Breast epithelium (tissue), 3 donors: ENCODE measurements at regions not wholly inside any gene's neighbourhood (a gene's known extent, or its start where the extent isn't known, plus 50 kb on each side); places are given as distances from the start of the nearest gene placed in this dataset.

Source experiments
- POLR2A ChIP-seq: fragments of 450-650 bp; IDR thresholded peaks from one replicate; pipeline ENCODE4 v1.6.1; 2016; ENCODE audit warnings: antibody characterized with exemption, mild to moderate bottlenecking, moderate library complexity
- TF ChIP-seq, protein P1 (sequence below), 3 donors: fragments of 450-650 bp; IDR thresholded peaks; one replicate each; pipeline ENCODE4 v1.5.1; 2016 to 2017; ENCODE audit warnings: antibody characterized with exemption in 3 of 3, mild to moderate bottlenecking in 3 of 3, moderate library complexity in 3 of 3

DNA sequence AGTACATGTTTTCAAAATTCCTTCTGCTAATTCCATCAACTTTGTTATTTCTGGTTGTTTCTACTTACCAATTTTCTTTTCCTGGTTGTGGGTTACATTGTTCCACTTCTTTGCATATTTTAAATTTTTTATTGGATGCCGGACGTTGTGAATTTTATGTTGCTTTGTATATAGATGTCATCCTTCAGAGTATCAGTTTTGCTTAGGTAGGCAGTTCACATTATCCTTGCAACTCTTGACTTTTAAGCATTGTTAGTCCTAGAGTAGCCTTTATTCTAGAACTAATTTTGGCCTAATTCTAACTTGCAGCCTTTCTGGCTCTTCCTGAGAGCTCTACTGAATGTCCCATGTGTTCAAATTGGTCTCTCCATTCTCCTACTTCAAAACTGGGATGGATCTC is 228.7 kb upstream of the MC4R start:
- no peak for TF ChIP-seq POLR2A
- TF ChIP-seq, protein P1, sequence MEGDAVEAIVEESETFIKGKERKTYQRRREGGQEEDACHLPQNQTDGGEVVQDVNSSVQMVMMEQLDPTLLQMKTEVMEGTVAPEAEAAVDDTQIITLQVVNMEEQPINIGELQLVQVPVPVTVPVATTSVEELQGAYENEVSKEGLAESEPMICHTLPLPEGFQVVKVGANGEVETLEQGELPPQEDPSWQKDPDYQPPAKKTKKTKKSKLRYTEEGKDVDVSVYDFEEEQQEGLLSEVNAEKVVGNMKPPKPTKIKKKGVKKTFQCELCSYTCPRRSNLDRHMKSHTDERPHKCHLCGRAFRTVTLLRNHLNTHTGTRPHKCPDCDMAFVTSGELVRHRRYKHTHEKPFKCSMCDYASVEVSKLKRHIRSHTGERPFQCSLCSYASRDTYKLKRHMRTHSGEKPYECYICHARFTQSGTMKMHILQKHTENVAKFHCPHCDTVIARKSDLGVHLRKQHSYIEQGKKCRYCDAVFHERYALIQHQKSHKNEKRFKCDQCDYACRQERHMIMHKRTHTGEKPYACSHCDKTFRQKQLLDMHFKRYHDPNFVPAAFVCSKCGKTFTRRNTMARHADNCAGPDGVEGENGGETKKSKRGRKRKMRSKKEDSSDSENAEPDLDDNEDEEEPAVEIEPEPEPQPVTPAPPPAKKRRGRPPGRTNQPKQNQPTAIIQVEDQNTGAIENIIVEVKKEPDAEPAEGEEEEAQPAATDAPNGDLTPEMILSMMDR (IDR thresholded peaks at IDR 0.05), result no peak
